ENCODE measurements at regions not wholly inside any gene's neighbourhood (a gene's known extent, or its start where the extent isn't known, plus 50 kb on each side); places are given as distances from the start of the nearest gene placed in this dataset.

- no peak for TF ChIP-seq POLR2A (IDR thresholded peaks at IDR 0.05)
- TF ChIP-seq, protein P1, sequence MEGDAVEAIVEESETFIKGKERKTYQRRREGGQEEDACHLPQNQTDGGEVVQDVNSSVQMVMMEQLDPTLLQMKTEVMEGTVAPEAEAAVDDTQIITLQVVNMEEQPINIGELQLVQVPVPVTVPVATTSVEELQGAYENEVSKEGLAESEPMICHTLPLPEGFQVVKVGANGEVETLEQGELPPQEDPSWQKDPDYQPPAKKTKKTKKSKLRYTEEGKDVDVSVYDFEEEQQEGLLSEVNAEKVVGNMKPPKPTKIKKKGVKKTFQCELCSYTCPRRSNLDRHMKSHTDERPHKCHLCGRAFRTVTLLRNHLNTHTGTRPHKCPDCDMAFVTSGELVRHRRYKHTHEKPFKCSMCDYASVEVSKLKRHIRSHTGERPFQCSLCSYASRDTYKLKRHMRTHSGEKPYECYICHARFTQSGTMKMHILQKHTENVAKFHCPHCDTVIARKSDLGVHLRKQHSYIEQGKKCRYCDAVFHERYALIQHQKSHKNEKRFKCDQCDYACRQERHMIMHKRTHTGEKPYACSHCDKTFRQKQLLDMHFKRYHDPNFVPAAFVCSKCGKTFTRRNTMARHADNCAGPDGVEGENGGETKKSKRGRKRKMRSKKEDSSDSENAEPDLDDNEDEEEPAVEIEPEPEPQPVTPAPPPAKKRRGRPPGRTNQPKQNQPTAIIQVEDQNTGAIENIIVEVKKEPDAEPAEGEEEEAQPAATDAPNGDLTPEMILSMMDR (IDR thresholded peaks at IDR 0.05): no peak
Measured at GRCh38 chr10:130510755-130511154, 374.6 kb downstream of the GLRX3 start.
